Fibroblast of mammary gland (primary cell): ENCODE measurements at regions not wholly inside any gene's neighbourhood (a gene's known extent, or its start where the extent isn't known, plus 50 kb on each side); places are given as distances from the start of the nearest gene placed in this dataset.
A peak's percentile ranks its signal among the peaks of the same experiment; 100 is the strongest.

Source experiments
- DNase-seq: peaks from one replicate; pipeline ENCODE4 v3.0.0-alpha.2; 2010; ENCODE audit warnings: low read depth
- H3K4me3 ChIP-seq: 2 replicates; pipeline ENCODE4 v1.5.1; 2011; ENCODE audit warnings: low read depth, mild to moderate bottlenecking, low read length, moderate library complexity; ENCODE audit not compliant: control insufficient read depth
- CTCF ChIP-seq: conservative IDR thresholded peaks from 2 replicates; pipeline ENCODE4 v1.5.1; 2011; ENCODE audit warnings: low read depth, low read length, inconsistent platforms; ENCODE audit not compliant: control insufficient read depth, insufficient read depth

DNA sequence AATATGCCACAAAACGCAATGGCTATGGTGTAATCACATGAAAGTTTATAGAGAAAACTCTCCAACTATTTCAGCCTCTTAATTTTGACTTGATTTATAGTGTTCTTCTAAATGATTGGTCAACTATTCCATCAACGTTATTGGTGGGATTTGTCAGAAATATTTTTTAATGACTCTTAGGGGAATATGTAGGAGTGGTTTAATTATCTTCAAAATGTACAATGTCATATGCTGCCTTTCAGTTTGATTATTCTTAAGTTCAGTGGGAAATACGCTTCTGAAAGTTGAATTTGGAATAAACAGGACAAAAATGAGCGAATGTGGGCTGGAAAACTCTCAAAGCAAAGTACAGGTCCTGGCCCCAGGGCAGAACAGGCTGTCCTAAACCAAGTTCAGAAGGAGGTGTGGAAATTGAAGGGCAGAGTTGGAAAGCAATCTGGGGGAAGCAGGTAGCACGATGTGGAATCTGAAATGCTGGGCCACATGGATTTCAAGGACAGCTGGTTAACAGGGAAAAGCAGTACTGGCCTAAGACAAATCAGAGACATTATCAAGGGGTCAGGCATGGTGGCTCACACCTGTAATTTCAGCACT is 60.8 kb upstream of the MYCBP2 start:
- H3K4me3 ChIP-seq, result no peak overlapping the region
- DNase-seq, result no peak
- no peak for TF ChIP-seq CTCF

GRCh38 chr13:77386880-77387606 is 60.1 kb upstream of the MYCBP2 start:
- TF ChIP-seq CTCF, result no peak
- peak; percentile 84 for DNase-seq
- no peak overlapping the region for H3K4me3 ChIP-seq

GRCh38 chr13:77386046-77386445 is 59.2 kb upstream of the MYCBP2 start:
- no peak for TF ChIP-seq CTCF
- H3K4me3 ChIP-seq, result no peak overlapping the region
- DNase-seq, result peak; percentile 59

- no peak overlapping the region for H3K4me3 ChIP-seq
- DNase-seq, result peak; percentile 11
- TF ChIP-seq CTCF, result no peak
These were observed 58.1 kb upstream of the MYCBP2 start for GRCh38 chr13:77384999-77385398.

DNA sequence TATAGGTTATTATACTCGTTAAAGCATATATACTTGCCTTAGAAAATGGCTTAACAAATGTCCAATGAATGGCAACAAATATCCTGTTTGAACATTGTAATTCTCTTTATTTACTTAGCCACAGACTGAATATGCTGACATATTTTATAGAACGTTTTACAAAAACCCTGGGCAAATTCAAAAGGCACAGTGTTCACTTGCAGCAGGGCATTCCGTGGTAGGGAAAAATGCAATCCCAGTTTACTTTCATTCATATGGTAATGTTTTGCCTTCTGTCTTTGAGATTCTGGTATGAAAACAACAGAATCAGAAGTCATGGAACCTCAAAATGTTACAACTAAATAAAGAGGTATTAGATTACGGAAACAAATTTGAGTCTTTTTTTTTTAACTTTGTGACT is 56.2 kb upstream of the MYCBP2 start:
- no peak for TF ChIP-seq CTCF
- no peak for DNase-seq
- H3K4me3 ChIP-seq, result no peak overlapping the region

DNA sequence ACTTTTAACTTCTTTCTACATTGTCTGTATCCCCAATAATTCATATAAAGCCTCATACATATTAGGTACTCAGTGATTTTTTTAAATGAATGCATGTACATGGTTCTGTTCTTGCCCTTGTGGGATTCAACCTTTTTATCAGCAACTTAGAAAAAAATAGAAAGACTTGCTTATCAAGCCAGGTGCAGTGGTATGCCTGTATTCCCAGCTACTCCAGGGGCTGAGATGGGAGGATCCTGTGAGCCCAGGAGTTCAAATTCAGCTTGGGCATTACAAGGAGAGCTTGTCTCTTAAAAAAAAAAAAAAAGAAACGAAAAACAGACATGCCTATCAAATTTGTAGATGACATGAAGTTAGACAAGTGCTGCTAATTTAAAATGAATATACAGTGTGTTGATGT is 54.2 kb upstream of the MYCBP2 start:
- DNase-seq, result no peak
- no peak overlapping the region for H3K4me3 ChIP-seq

More for the DNA sequence above, 54.2 kb upstream of the MYCBP2 start:
- TF ChIP-seq CTCF, result no peak
